DOHH2 (cell line): ENCODE measurements at regions not wholly inside any gene's neighbourhood (a gene's known extent, or its start where the extent isn't known, plus 50 kb on each side); places are given as distances from the start of the nearest gene placed in this dataset.

Experiments
- H3F3A ChIP-seq: fragments of 200-600 bp; sonication (generic), shearing (Covaris generic); 2 replicates; pipeline ENCODE4 v1.6.0; 2016; ENCODE audit warnings: antibody characterized with exemption, mild to moderate bottlenecking; ENCODE audit not compliant: control insufficient read depth, insufficient read depth
- H3K27ac ChIP-seq: fragments of 200-600 bp; sonication (generic); 2 replicates; pipeline ENCODE4 v1.5.1; 2014; ENCODE audit warnings: low read depth, mild to moderate bottlenecking, low read length, moderate library complexity
- H3K27me3 ChIP-seq: fragments of 200-600 bp; sonication (generic); 2 replicates; pipeline ENCODE4 v1.6.1; 2014; ENCODE audit warnings: mild to moderate bottlenecking, low read length, mixed read lengths; ENCODE audit not compliant: control insufficient read depth
- H3K36me3 ChIP-seq: fragments of 200-600 bp; sonication (generic); 2 replicates; pipeline ENCODE4 v1.6.1; 2014; ENCODE audit warnings: mild to moderate bottlenecking, low read length, moderate library complexity, mixed read lengths; ENCODE audit not compliant: control insufficient read depth
- H3K4me1 ChIP-seq: fragments of 200-600 bp; sonication (generic); 2 replicates; pipeline ENCODE4 v1.6.1; 2014; ENCODE audit warnings: mild to moderate bottlenecking, low read length, mixed read lengths; ENCODE audit not compliant: control insufficient read depth
- H3K4me2 ChIP-seq: fragments of 200-600 bp; sonication (generic); 2 replicates; pipeline ENCODE4 v1.6.0; 2014; ENCODE audit warnings: mild to moderate bottlenecking, low read length, moderate library complexity
- H3K4me3 ChIP-seq: fragments of 200-600 bp; sonication (generic); 2 replicates; pipeline ENCODE4 v1.5.1; 2014; ENCODE audit warnings: mild to moderate bottlenecking, low read length, mixed read lengths
- H3K79me2 ChIP-seq: fragments of 200-600 bp; sonication (generic); 2 replicates; pipeline ENCODE4 v1.6.1; 2014; ENCODE audit warnings: mild to moderate bottlenecking, low read length, mixed read lengths; ENCODE audit not compliant: control insufficient read depth
- H3K9me2 ChIP-seq: fragments of 200-600 bp; sonication (generic); replicated peaks from 2 replicates; pipeline ENCODE4 v1.6.1; 2014; ENCODE audit warnings: mild to moderate bottlenecking, low read length, mixed read lengths; ENCODE audit not compliant: control insufficient read depth
- H3K9me3 ChIP-seq: fragments of 200-600 bp; sonication (generic); 2 replicates; pipeline ENCODE4 v1.6.1; 2014; ENCODE audit warnings: antibody characterized with exemption, low read length, mixed read lengths; ENCODE audit not compliant: control insufficient read depth, insufficient read depth
- H4K20me1 ChIP-seq: fragments of 200-600 bp; sonication (generic); 2 replicates; pipeline ENCODE4 v1.6.0; 2014; ENCODE audit warnings: low read depth, mild to moderate bottlenecking, antibody characterized with exemption, low read length, moderate library complexity; ENCODE audit not compliant: control insufficient read depth, insufficient read depth
- EZH2phosphoT487 ChIP-seq: fragments of 200-600 bp; sonication (generic); IDR thresholded peaks from 2 replicates; pipeline ENCODE4 v1.6.1; 2017; ENCODE audit warnings: borderline replicate concordance, mild to moderate bottlenecking, antibody characterized with exemption, low read length, moderate library complexity, mixed read lengths
- TF ChIP-seq, protein P1 (sequence below): fragments of 200-600 bp; sonication (generic); IDR thresholded peaks from one replicate; pipeline ENCODE4 v1.5.1; 2014; ENCODE audit warnings: antibody characterized with exemption, mild to moderate bottlenecking, low read depth, low read length; ENCODE audit not compliant: poor library complexity, severe bottlenecking

DNA sequence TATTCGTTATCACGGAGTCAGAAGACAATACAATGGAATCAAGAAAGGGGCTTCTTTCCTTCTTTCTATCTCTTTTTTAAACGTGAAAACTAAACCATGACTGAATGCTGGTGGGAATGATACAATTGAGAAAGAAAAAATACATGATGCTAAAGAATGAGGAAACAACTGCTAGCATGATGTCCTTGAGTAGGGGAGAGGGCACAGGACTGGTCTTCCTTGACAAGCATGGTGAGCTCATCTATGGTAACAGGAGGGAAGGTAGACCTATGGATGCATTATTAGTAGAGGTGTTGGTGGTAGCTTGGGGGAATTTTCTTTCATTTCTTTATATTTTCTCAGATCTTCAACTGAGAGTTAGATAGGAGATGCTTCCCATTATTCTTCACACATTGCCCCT is 88.9 kb upstream of the COL1A2 start:
- Histone ChIP-seq H3K4me2 (no peak overlapping the region), H3K27ac (no peak overlapping the region), H3K4me3 (no peak overlapping the region), H3K4me1 (no peaks in the 10 kb centered on the region), H3K9me3 (no peaks in the 10 kb centered on the region), H3K27me3 (no peaks in the 10 kb centered on the region; the same call in 1 of the 2 replicates), H3F3A (no peaks in the 10 kb centered on the region), H3K9me2 (no peaks in the 10 kb centered on the region), H3K36me3 (no peaks in the 10 kb centered on the region), H3K79me2 (no peaks in the 10 kb centered on the region), H4K20me1 (no peaks in the 10 kb centered on the region)
- TF ChIP-seq, protein P1, sequence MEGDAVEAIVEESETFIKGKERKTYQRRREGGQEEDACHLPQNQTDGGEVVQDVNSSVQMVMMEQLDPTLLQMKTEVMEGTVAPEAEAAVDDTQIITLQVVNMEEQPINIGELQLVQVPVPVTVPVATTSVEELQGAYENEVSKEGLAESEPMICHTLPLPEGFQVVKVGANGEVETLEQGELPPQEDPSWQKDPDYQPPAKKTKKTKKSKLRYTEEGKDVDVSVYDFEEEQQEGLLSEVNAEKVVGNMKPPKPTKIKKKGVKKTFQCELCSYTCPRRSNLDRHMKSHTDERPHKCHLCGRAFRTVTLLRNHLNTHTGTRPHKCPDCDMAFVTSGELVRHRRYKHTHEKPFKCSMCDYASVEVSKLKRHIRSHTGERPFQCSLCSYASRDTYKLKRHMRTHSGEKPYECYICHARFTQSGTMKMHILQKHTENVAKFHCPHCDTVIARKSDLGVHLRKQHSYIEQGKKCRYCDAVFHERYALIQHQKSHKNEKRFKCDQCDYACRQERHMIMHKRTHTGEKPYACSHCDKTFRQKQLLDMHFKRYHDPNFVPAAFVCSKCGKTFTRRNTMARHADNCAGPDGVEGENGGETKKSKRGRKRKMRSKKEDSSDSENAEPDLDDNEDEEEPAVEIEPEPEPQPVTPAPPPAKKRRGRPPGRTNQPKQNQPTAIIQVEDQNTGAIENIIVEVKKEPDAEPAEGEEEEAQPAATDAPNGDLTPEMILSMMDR = no peak
- TF ChIP-seq EZH2phosphoT487 = no peak

DNA sequence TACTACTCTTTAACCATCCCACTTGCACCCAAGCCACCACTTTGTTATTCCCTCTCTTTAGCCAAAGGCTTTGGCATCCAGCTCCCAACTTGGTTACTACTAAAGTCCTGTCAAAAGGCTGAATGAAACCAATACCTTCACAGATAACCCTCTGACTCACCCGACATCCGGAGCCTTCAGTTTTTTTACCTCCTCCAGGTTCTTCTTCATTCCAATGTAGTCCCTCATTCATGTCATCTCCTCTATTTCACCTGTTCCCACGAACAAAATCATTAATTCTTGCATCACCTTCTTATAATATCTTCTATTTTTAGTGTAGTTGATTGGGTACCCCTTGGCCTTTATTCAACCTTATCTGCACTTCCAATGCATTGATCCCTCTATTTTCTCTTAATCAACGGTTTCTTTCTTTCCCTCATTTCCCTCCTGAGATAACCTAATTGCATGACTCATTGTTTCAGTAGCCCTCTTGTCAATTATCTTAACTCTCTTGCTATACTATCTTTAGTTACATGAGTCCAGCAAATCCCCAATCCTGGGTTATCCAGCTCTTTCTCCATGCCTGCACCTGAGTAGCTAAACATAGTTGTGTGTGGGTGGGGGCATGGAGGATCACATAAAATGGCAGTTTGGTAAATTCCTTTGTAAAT is 87.2 kb upstream of the COL1A2 start:
- Histone ChIP-seq H3K27ac (no peak overlapping the region), H3F3A (no peaks in the 10 kb centered on the region), H3K27me3 (no peaks in the 10 kb centered on the region; the same call in 1 of the 2 replicates), H3K9me3 (no peaks in the 10 kb centered on the region), H3K4me2 (no peak overlapping the region), H4K20me1 (no peaks in the 10 kb centered on the region), H3K36me3 (no peaks in the 10 kb centered on the region), H3K4me3 (no peak overlapping the region), H3K79me2 (no peaks in the 10 kb centered on the region), H3K4me1 (no peaks in the 10 kb centered on the region), H3K9me2 (no peaks in the 10 kb centered on the region)
- TF ChIP-seq, protein P1 = no peak

DNA sequence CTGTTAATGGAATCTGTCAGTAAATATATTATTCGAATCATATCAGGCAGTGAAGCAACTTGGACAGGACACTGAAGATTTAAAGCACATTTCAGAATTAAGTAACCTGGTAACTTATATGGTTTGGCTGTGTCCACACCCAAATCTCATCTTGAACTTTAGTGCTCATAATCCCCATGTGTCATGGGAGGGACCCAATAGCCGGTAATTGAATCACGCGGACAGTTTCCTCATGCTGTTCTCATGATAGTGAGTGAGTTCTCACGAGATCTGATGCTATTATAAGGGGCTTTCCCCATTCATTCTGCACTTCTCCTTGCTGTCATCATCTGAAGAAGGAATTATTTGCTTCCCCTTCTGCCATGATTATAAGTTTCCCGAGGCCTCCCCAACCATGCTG is 83.2 kb upstream of the COL1A2 start:
- TF ChIP-seq EZH2phosphoT487 = no peak
- TF ChIP-seq, protein P1 = no peak
- Histone ChIP-seq H3K4me3 (no peak overlapping the region), H3K4me2 (no peak overlapping the region), H3K9me3 (no peaks in the 10 kb centered on the region), H3K9me2 (no peaks in the 10 kb centered on the region), H3K4me1 (no peaks in the 10 kb centered on the region), H3K27me3 (no peaks in the 10 kb centered on the region), H3F3A (no peaks in the 10 kb centered on the region), H3K27ac (no peak overlapping the region), H4K20me1 (no peaks in the 10 kb centered on the region), H3K36me3 (no peaks in the 10 kb centered on the region), H3K79me2 (no peaks in the 10 kb centered on the region)
